ENCODE measurements at regions not wholly inside any gene's neighbourhood (a gene's known extent, or its start where the extent isn't known, plus 50 kb on each side); places are given as distances from the start of the nearest gene placed in this dataset.

DNA sequence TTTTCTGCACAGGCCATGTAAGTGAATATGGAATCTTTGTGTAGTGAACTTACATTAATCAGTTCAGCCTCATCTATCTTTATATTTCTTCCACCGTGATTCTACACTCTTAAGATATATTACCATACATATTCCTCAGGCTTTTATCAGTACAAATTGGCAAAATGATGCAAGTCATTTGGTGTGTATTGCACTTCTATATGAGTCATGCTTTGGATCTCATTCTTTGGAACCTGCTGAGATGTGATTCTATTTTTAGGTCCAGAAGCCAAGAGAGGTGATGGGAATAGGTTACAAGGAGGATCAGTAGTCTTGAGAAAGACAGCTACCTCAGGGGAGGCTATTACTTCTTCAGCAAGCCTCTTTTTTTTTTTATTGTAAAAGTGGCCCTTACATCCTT, 204.4 kb downstream of the ZNF330 start:
- no peak overlapping the region for H3K27ac ChIP-seq
- no peaks in the 10 kb centered on the region for H3K36me3 ChIP-seq
- no peak overlapping the region for H3K4me3 ChIP-seq
- peak in 6 of 8 donors; percentile 51 to 88 (median 72) for ATAC-seq
- 26 to 27% methylated on average over 1 of the region's 1 CpG for WGBS, 2 donors
- no peaks in the 10 kb centered on the region for H3K27me3 ChIP-seq
- peaks cover 0 to 22% (median 0%) of the 10 kb centered on the region in 11 donors for H3K9me3 ChIP-seq
- DNase-seq: no peak
- peaks cover 0 to 24% (median 0%) of the 10 kb centered on the region in 9 donors for H3K4me1 ChIP-seq
- TF ChIP-seq, protein P1, sequence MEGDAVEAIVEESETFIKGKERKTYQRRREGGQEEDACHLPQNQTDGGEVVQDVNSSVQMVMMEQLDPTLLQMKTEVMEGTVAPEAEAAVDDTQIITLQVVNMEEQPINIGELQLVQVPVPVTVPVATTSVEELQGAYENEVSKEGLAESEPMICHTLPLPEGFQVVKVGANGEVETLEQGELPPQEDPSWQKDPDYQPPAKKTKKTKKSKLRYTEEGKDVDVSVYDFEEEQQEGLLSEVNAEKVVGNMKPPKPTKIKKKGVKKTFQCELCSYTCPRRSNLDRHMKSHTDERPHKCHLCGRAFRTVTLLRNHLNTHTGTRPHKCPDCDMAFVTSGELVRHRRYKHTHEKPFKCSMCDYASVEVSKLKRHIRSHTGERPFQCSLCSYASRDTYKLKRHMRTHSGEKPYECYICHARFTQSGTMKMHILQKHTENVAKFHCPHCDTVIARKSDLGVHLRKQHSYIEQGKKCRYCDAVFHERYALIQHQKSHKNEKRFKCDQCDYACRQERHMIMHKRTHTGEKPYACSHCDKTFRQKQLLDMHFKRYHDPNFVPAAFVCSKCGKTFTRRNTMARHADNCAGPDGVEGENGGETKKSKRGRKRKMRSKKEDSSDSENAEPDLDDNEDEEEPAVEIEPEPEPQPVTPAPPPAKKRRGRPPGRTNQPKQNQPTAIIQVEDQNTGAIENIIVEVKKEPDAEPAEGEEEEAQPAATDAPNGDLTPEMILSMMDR (IDR thresholded peaks at IDR 0.05): no peak
- intact Hi-C loops (cut with DNase I): no loop called here

DNA sequence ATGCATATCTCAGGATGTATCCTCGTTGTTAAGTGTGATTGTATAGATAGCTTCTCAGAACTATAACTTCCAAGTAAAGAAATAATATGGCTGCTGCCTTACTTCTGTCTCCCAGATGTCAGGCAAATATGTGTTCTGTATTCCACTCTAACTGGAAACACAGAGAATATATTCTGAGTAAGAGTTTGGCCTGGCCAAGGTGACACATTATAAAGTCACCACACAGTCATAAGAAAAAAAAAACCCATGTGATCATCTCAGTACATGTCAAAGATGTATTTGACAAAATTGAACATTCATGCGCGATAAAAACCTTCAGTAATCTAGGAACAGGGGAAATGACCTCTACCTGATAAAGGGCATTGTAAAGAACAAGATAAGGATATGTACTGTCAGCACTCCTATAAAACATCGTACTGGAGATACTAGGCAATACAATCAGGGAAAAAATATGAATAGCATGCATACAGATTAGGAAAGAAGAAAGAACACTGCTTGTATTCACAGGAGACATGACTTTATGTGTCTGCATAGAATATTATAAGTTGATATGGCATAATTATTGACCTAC, 207.1 kb downstream of the ZNF330 start:
- Histone ChIP-seq H3K9me3 (peaks cover 0 to 4% (median 0%) of the 10 kb centered on the region in 11 donors), H3K4me1 (peaks cover 0 to 24% (median 0%) of the 10 kb centered on the region in 9 donors), H3K27me3 (no peaks in the 10 kb centered on the region), H3K4me3 (no peak overlapping the region), H3K27ac (peak overlapping the region in 4 of 10 donors; percentile 3 to 38 (median 20)), H3K36me3 (no peaks in the 10 kb centered on the region)
- DNase-seq: no peak
- 24 to 34% methylated on average over 4 of the region's 4 CpGs for WGBS, 2 donors
- TF ChIP-seq, protein P1 (IDR thresholded peaks at IDR 0.05): no peak
- peak in 5 of 8 donors; percentile 24 to 67 (median 29) for ATAC-seq
- intact Hi-C loops (cut with DNase I): no loop called here

DNA sequence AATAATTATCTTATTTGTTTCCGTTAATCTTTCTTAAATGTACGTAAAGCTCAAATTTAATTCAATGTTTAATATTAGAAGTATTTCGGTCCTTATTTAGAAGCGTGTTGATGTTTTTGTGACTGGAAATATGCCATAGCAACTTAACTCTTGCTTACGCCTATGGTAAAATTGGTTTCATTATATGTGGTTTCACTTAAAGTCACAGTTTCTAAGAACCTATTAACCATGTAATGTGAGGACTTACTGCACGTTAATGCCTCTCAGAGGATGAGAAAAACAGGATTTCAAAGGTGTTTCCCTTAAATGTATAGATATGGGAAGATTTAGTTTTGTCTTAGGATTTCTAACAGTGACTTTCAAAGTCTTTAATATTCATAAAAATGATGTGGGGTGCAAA, 206.4 kb upstream of the IL15 start:
- DNase-seq (no peak), ATAC-seq (no peak)
- Histone ChIP-seq H3K4me3 (no peak overlapping the region), H3K4me1 (peaks cover 0 to 25% (median 0%) of the 10 kb centered on the region in 9 donors), H3K27ac (no peak overlapping the region), H3K36me3 (no peaks in the 10 kb centered on the region), H3K27me3 (no peaks in the 10 kb centered on the region), H3K9me3 (no peaks in the 10 kb centered on the region)
- 68 to 86% methylated on average over 6 of the region's 6 CpGs for WGBS, 2 donors
- intact Hi-C loops (cut with DNase I): no loop called here
- TF ChIP-seq, protein P1 (IDR thresholded peaks at IDR 0.05): no peak

DNA sequence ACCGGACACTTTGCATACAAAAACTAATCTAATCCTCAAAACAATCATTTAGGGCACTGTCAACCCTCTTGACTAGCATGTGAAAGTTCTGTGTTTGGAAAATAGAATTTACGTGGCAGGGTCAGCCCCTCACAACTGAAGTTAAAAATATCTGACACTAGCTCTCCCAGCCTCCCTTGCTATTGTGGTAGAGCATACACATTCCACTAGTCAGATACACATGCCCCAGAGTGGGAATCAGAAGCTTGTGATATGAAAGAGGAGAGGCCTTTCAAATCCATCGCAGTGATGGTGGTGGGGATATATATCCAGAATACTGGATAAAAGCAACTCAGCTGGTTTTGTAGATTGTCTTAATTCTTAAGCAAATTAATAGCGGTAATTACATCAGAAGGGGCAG, 205.7 kb upstream of the IL15 start:
- Histone ChIP-seq H3K27ac (peak overlapping the region in 1 of 10 donors; percentile 4), H3K4me1 (peaks cover 0 to 17% (median 0%) of the 10 kb centered on the region in 9 donors), H3K4me3 (no peak overlapping the region), H3K27me3 (no peaks in the 10 kb centered on the region), H3K36me3 (no peaks in the 10 kb centered on the region), H3K9me3 (no peaks in the 10 kb centered on the region)
- peak in 1 of 8 donors; percentile 77 for ATAC-seq
- 71 to 76% methylated on average over 4 of the region's 4 CpGs for WGBS, 2 donors
- no peak for DNase-seq
- intact Hi-C loops (cut with DNase I): no loop called here
- TF ChIP-seq, protein P1 (IDR thresholded peaks at IDR 0.05): no peak

Measured in heart right ventricle (tissue), 16 donors.